Psoas muscle (tissue), 7 donors: ENCODE measurements at regions not wholly inside any gene's neighbourhood (a gene's known extent, or its start where the extent isn't known, plus 50 kb on each side); places are given as distances from the start of the nearest gene placed in this dataset.
A peak's percentile ranks its signal among the peaks of the same experiment; 100 is the strongest.

Experiments
- ATAC-seq, 4 donors: fragments of 200-7000 bp; cut with Tn5 transposase; one replicate each; pipeline ENCODE4 v1.9.1; 2020; ENCODE audit warnings: moderate library complexity in 3 of 4, mild to moderate bottlenecking in 2 of 4
- DNase-seq, 2 donors: peaks; one replicate each; pipeline ENCODE4 v3.0.0-alpha.2; 2020
- H3K27ac ChIP-seq: fragments of 200-600 bp; one replicate; pipeline ENCODE4 v1.8.0; 2022
- H3K27me3 ChIP-seq, 3 donors: fragments of 200-600 bp in 1 of 3; one replicate each; pipeline versions ENCODE4 v1.6.1 to v1.8.0; 2013 to 2022; ENCODE audit warnings: low read length in 2 of 3, mild to moderate bottlenecking in 2 of 3, moderate library complexity in 1 of 3; ENCODE audit not compliant: insufficient read depth in 3 of 3
- H3K36me3 ChIP-seq, 2 donors: fragments of 200-600 bp in 1 of 2; one replicate each; pipeline versions ENCODE4 v1.6.1 to v1.8.0; 2013 to 2022; ENCODE audit warnings: low read depth in 1 of 2, mild to moderate bottlenecking in 1 of 2, moderate library complexity in 1 of 2; ENCODE audit not compliant: insufficient read depth in 1 of 2
- H3K4me1 ChIP-seq: fragments of 200-600 bp; one replicate; pipeline ENCODE4 v1.8.0; 2022
- H3K4me3 ChIP-seq: fragments of 200-600 bp; one replicate; pipeline ENCODE4 v1.8.0; 2022; ENCODE audit warnings: mild to moderate bottlenecking
- H3K9me3 ChIP-seq: fragments of 200-600 bp; one replicate; pipeline ENCODE4 v1.8.0; 2022
- CTCF ChIP-seq: fragments of 200-600 bp; IDR thresholded peaks from one replicate; pipeline ENCODE4 v1.8.0; 2022; ENCODE audit warnings: antibody characterized with exemption
- WGBS, 3 donors: extraction: QIAGEN DNeasy Blood & Tissue Kit; methylation state at CpG; one replicate each; pipeline versions ENCODE4 v1.1.6 to v1.1.7; 2013; 5-methylcytosine and 5-hydroxymethylcytosine counted together
- intact Hi-C, 2 donors: fragments of 100-400 bp; cut with DNase I; formaldehyde crosslinking; loops; one replicate each; pipeline versions ENCODE4 v1.11.0 to v1.14.2; 2022
- donor health status: healthy with polysubstance abuse.
- donor health status: DM: no; HTN: no; CAD: no; lungs with moderate emphysema.
- donor health status: Bipolar disorder and iron deficiency.
- donor health status: healthy.
- donor health status: DM: yes; HTN: yes; CAD: no.
- donor health status: DM: no; HTN: no; CAD: no.
- donor health status: DM: yes; HTN: yes; CAD: no.

GRCh38 chr2:38505779-38506178 lies 96.9 kb downstream of the HNRNPLL start:
- Histone ChIP-seq H3K4me1 (peaks cover 44% of the 10 kb centered on the region), H3K27ac (peak overlapping the region; percentile 78), H3K27me3 (no peaks in the 10 kb centered on the region), H3K9me3 (no peaks in the 10 kb centered on the region), H3K36me3 (no peaks in the 10 kb centered on the region), H3K4me3 (no peak overlapping the region)
- intact Hi-C loops = loop anchor here in 1 of 2 donors (10.0 kb wide), 1 partner anchor 131 kb away; the partner anchor contains the start of gene ATL2
- ATAC-seq (peak; percentile 92 to 96 (median 94)), DNase-seq (peak; percentile 85 to 89)
- TF ChIP-seq CTCF = no peak
- 22 to 40% (median 27%) methylated on average over 3 of the region's 3 CpGs for WGBS, 3 donors

DNA sequence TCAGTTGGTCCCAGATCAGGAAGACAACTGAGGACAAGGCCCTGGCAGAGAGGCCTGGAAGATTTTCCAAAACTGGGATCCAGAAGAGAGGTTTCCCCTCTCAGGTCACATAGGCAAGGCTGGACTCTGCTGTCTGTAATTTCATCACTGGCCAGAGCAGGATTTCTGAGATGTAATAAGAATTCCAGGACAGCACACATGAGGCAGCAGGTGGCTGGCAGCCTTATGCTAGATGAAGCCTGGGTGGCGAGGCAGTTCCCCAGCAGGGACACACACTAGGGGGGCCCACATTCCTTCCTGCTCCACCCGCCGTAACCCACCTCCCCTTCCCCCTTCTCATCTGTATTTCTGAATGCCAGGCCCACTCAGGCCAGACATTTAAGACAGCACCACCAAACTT lies 98.6 kb downstream of the HNRNPLL start:
- WGBS, 3 donors = 11 to 31% (median 18%) methylated on average over 3 of the region's 3 CpGs
- H3K27ac ChIP-seq = peak overlapping the region; percentile 78
- H3K4me1 ChIP-seq = peaks cover 54% of the 10 kb centered on the region
- no peaks in the 10 kb centered on the region for H3K9me3 ChIP-seq
- TF ChIP-seq CTCF = no peak
- H3K4me3 ChIP-seq = no peak overlapping the region
- H3K36me3 ChIP-seq = no peaks in the 10 kb centered on the region
- H3K27me3 ChIP-seq = no peaks in the 10 kb centered on the region
- no peak for DNase-seq
- peak; percentile 49 to 70 (median 62) for ATAC-seq
- intact Hi-C loops = loop anchor here in 1 of 2 donors (10.0 kb wide), 1 partner anchor 129 kb away; the partner anchor contains the start of gene ATL2

- 91 to 100% (median 96%) methylated on average over 1 of the region's 1 CpG for WGBS, 3 donors
- ATAC-seq (no peak), DNase-seq (no peak)
- Histone ChIP-seq H3K4me3 (no peak overlapping the region), H3K9me3 (no peaks in the 10 kb centered on the region), H3K36me3 (no peaks in the 10 kb centered on the region), H3K27me3 (no peaks in the 10 kb centered on the region), H3K27ac (no peak overlapping the region), H3K4me1 (peaks cover 53% of the 10 kb centered on the region)
- intact Hi-C loops = loop anchor here in 1 of 2 donors (10.0 kb wide), 1 partner anchor 127 kb away; the partner anchor contains the start of gene ATL2
- no peak for TF ChIP-seq CTCF
Observed at GRCh38 chr2:38502107-38502506, 100.6 kb downstream of the HNRNPLL start.

DNA sequence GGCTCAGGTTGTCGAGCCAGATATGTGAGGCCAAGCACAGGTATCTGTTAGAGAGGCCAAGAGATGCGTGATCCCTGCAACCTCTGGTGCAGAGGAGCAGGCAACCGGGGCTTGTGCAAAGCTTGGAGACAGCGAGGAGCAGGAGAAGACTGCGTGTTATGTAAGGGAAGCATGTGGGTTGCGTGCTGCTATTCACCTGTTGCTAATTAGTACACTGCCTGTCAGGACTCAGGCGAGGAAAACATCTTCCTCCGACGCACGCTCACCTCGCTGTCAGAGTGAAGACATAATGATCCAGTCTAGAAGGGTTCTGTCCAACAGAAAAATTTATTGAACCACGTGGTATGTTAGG lies 102.5 kb downstream of the HNRNPLL start:
- DNase-seq (no peak), ATAC-seq (peak in 2 of 4 donors; percentile 15 to 20)
- peak overlapping the region; percentile 80 for H3K27ac ChIP-seq
- peaks cover 58% of the 10 kb centered on the region for H3K4me1 ChIP-seq
- no peaks in the 10 kb centered on the region for H3K9me3 ChIP-seq
- H3K36me3 ChIP-seq = no peaks in the 10 kb centered on the region
- 30 to 39% (median 30%) methylated on average over 12 of the region's 12 CpGs for WGBS, 3 donors
- H3K4me3 ChIP-seq = no peak overlapping the region
- no peaks in the 10 kb centered on the region for H3K27me3 ChIP-seq
- no peak for TF ChIP-seq CTCF
- intact Hi-C loops = loop anchor here in 1 of 2 donors (10.0 kb wide), 1 partner anchor 125 kb away; the partner anchor contains the start of gene ATL2
